H9 (cell line): ENCODE measurements at regions not wholly inside any gene's neighbourhood (a gene's known extent, or its start where the extent isn't known, plus 50 kb on each side); places are given as distances from the start of the nearest gene placed in this dataset.
A peak's percentile ranks its signal among the peaks of the same experiment; 100 is the strongest.

Source experiments
- DNase-seq: peaks from one replicate; pipeline ENCODE4 v3.0.0-alpha.2; 2017
- H2AFZ ChIP-seq: one replicate; pipeline ENCODE4 v1.6.1; 2013; ENCODE audit warnings: mild to moderate bottlenecking, low read length, control low read depth, moderate library complexity
- H2AK5ac ChIP-seq: 2 replicates; pipeline ENCODE4 v1.6.1; 2013; ENCODE audit warnings: low read length, control low read depth, mixed read lengths; ENCODE audit not compliant: insufficient read length
- H2BK120ac ChIP-seq: one replicate; pipeline ENCODE4 v1.6.1; 2013; ENCODE audit warnings: low read depth, mild to moderate bottlenecking, low read length, control low read depth, inconsistent platforms; ENCODE audit not compliant: poor library complexity, severe bottlenecking
- H2BK12ac ChIP-seq: 2 replicates; pipeline ENCODE4 v1.6.1; 2013; ENCODE audit warnings: low read length, control low read depth, mixed read lengths, low read depth; ENCODE audit not compliant: insufficient read length
- H2BK15ac ChIP-seq: 2 replicates; pipeline ENCODE4 v1.6.1; 2013; ENCODE audit warnings: low read depth, low read length, control low read depth
- H2BK20ac ChIP-seq: one replicate; pipeline ENCODE4 v1.6.1; 2013; ENCODE audit warnings: low read depth, mild to moderate bottlenecking, low read length, control low read depth, inconsistent platforms; ENCODE audit not compliant: poor library complexity, severe bottlenecking
- H2BK5ac ChIP-seq: 2 replicates; pipeline ENCODE4 v1.6.1; 2013; ENCODE audit warnings: low read length, control low read depth, mixed read lengths; ENCODE audit not compliant: insufficient read length
- H3K14ac ChIP-seq: 2 replicates; pipeline ENCODE4 v1.6.1; 2013; ENCODE audit warnings: low read length, control low read depth; ENCODE audit not compliant: insufficient read depth
- H3K18ac ChIP-seq: 2 replicates; pipeline ENCODE4 v1.6.1; 2013; ENCODE audit warnings: low read depth, mild to moderate bottlenecking, mixed read lengths, low read length, control low read depth; ENCODE audit not compliant: insufficient read length
- H3K23ac ChIP-seq: 2 replicates; pipeline ENCODE4 v1.6.1; 2013; ENCODE audit warnings: low read length, control low read depth, mixed read lengths, low read depth; ENCODE audit not compliant: insufficient read length
- H3K23me2 ChIP-seq: 2 replicates; pipeline ENCODE4 v1.6.1; 2013; ENCODE audit warnings: low read depth, mild to moderate bottlenecking, mixed read lengths, low read length, control low read depth; ENCODE audit not compliant: insufficient read length, poor library complexity, severe bottlenecking
- H3K27ac ChIP-seq: 2 replicates; pipeline ENCODE4 v1.5.1; 2013; ENCODE audit warnings: low read length, control low read depth, mixed read lengths, low read depth; ENCODE audit not compliant: insufficient read length
- H3K27me3 ChIP-seq: 2 replicates; pipeline ENCODE4 v1.6.1; 2013; ENCODE audit warnings: low read length, control low read depth, inconsistent platforms; ENCODE audit not compliant: insufficient read depth
- H3K4ac ChIP-seq: 2 replicates; pipeline ENCODE4 v1.6.1; 2013; ENCODE audit warnings: low read depth, mild to moderate bottlenecking, control low read depth, inconsistent platforms, low read length, moderate library complexity
- H3K4me1 ChIP-seq: 2 replicates; pipeline ENCODE4 v1.6.1; 2013; ENCODE audit warnings: low read length, control low read depth, inconsistent platforms; ENCODE audit not compliant: insufficient read depth
- H3K4me2 ChIP-seq: 2 replicates; pipeline ENCODE4 v1.6.1; 2013; ENCODE audit warnings: low read length, control low read depth, mixed read lengths; ENCODE audit not compliant: insufficient read length, insufficient read depth
- H3K56ac ChIP-seq: 2 replicates; pipeline ENCODE4 v1.6.1; 2013; ENCODE audit warnings: low read depth, mild to moderate bottlenecking, mixed read lengths, low read length, control low read depth; ENCODE audit not compliant: insufficient read length
- H3K79me1 ChIP-seq: 2 replicates; pipeline ENCODE4 v1.6.1; 2013; ENCODE audit warnings: low read depth, mild to moderate bottlenecking, moderate library complexity, low read length, control low read depth, inconsistent platforms; ENCODE audit not compliant: insufficient read depth, poor library complexity, severe bottlenecking
- H3K79me2 ChIP-seq: 2 replicates; pipeline ENCODE4 v1.6.1; 2013; ENCODE audit warnings: low read length, control low read depth, inconsistent platforms; ENCODE audit not compliant: insufficient read depth
- H3K9ac ChIP-seq: 2 replicates; pipeline ENCODE4 v1.6.1; 2013; ENCODE audit warnings: low read length, control low read depth, mixed read lengths; ENCODE audit not compliant: insufficient read length; ENCODE audit errors: extremely low read depth
- H3K9me3 ChIP-seq: one replicate; pipeline ENCODE4 v1.6.1; 2013; ENCODE audit warnings: low read depth, low read length, inconsistent platforms; ENCODE audit not compliant: control insufficient read depth
- H3T11ph ChIP-seq: one replicate; pipeline ENCODE4 v1.6.1; 2013; ENCODE audit warnings: mild to moderate bottlenecking, low read length, control low read depth, inconsistent platforms
- H4K20me1 ChIP-seq: one replicate; pipeline ENCODE4 v1.6.1; 2013; ENCODE audit not compliant: control insufficient read depth, insufficient read length, insufficient read depth
- H4K5ac ChIP-seq: 2 replicates; pipeline ENCODE4 v1.6.1; 2013; ENCODE audit warnings: low read depth, mild to moderate bottlenecking, mixed read lengths, low read length, control low read depth; ENCODE audit not compliant: insufficient read length
- H4K8ac ChIP-seq: replicated peaks from 2 replicates; pipeline ENCODE4 v1.6.1; 2013; ENCODE audit warnings: low read length, control low read depth, mixed read lengths, low read depth; ENCODE audit not compliant: insufficient read length
- H4K91ac ChIP-seq: 2 replicates; pipeline ENCODE4 v1.6.1; 2013; ENCODE audit warnings: low read depth, mild to moderate bottlenecking, moderate library complexity, mixed read lengths, low read length, control low read depth; ENCODE audit not compliant: insufficient read length
- H3K27ac Mint-ChIP-seq, 3 experiments: 2 replicates in 2 of 3; 3 replicates in 1 of 3; pipeline ENCODE4 v1.8.0; 2020 to 2021; ENCODE audit warnings: mixed read lengths in 3 of 3, mild to moderate bottlenecking in 1 of 3, moderate library complexity in 1 of 3
- H3K27me3 Mint-ChIP-seq: 2 replicates; pipeline ENCODE4 v1.8.0; 2021; ENCODE audit warnings: low read depth, mild to moderate bottlenecking, moderate library complexity, mixed read lengths
- H3K36me3 Mint-ChIP-seq, 3 experiments: 2 replicates in 2 of 3; 3 replicates in 1 of 3; pipeline ENCODE4 v1.8.0; 2020 to 2021; ENCODE audit warnings: low read depth in 3 of 3, mixed read lengths in 3 of 3; ENCODE audit not compliant: insufficient read depth in 1 of 3
- H3K4me1 Mint-ChIP-seq, 2 experiments: 2 replicates each; pipeline ENCODE4 v1.8.0; 2020; ENCODE audit warnings: mixed read lengths in 2 of 2
- H3K4me3 Mint-ChIP-seq, 2 experiments: 2 replicates in 1 of 2; 3 replicates in 1 of 2; pipeline ENCODE4 v1.8.0; 2020 to 2021; ENCODE audit warnings: mild to moderate bottlenecking in 2 of 2, mixed read lengths in 2 of 2, moderate library complexity in 1 of 2
- H3K9me3 Mint-ChIP-seq, 2 experiments: 2 replicates in 1 of 2; 3 replicates in 1 of 2; pipeline ENCODE4 v1.8.0; 2020; ENCODE audit warnings: mild to moderate bottlenecking in 2 of 2, mixed read lengths in 2 of 2, moderate library complexity in 1 of 2
- CTCF ChIP-seq: fragments of 200-600 bp; sonication (generic); conservative IDR thresholded peaks from 3 replicates; pipeline ENCODE4 v1.8.0; 2021; ENCODE audit warnings: antibody characterized with exemption, mild to moderate bottlenecking
- WGBS: extraction: QIAGEN DNeasy Blood & Tissue Kit; methylation state at CpG from one replicate; pipeline ENCODE4 v1.1.7; 2013; ENCODE audit warnings: missing lambda C conversion rate, low lambda C conversion rate, mixed read lengths; ENCODE audit not compliant: insufficient read length; ENCODE audit errors: extremely low coverage; 5-methylcytosine and 5-hydroxymethylcytosine counted together

- no peak for TF ChIP-seq CTCF
- H2AFZ ChIP-seq = no peak overlapping the region
Observed at GRCh38 chr17:72517413-72518158, 396.8 kb downstream of the SOX9 start.

More at GRCh38 chr17:72517413-72518158, 396.8 kb downstream of the SOX9 start:
- no peaks in the 10 kb centered on the region for H3K23me2 ChIP-seq
- H3K4ac ChIP-seq = no peak overlapping the region; the same call in 1 of the 2 replicates
- no CpG with 5 or more reads among the region's 7 CpGs for WGBS
- no peak overlapping the region for H3K27ac ChIP-seq
- H3K56ac ChIP-seq = no peak overlapping the region
- H2BK5ac ChIP-seq = no peak overlapping the region
- no peak overlapping the region for H2BK120ac ChIP-seq
- no peak overlapping the region for H3K14ac ChIP-seq
- H3K36me3 Mint-ChIP-seq = no peaks in the 10 kb centered on the region
- no peak overlapping the region for H4K91ac ChIP-seq
- no peak overlapping the region; a peak in 1 of 5 replicates for H3K4me3 Mint-ChIP-seq
- no peak overlapping the region for H2BK15ac ChIP-seq
- H3K23ac ChIP-seq = no peak overlapping the region
- no peak overlapping the region for H3K9ac ChIP-seq
- no peak overlapping the region for H4K8ac ChIP-seq
- H3K4me1 Mint-ChIP-seq = peaks cover 32 to 59% of the 10 kb centered on the region in 2 experiments
- no peaks in the 10 kb centered on the region for H3K9me3 Mint-ChIP-seq
- H3K79me2 ChIP-seq = no peaks in the 10 kb centered on the region
- no peaks in the 10 kb centered on the region for H3K27me3 ChIP-seq
- no peaks in the 10 kb centered on the region for H4K20me1 ChIP-seq
- no peaks in the 10 kb centered on the region for H3K79me1 ChIP-seq
- peaks cover 3% of the 10 kb centered on the region; the same call in 1 of the 2 replicates for H3K4me1 ChIP-seq
- no peak overlapping the region for H2BK20ac ChIP-seq
- no peak overlapping the region for H3T11ph ChIP-seq
- no peaks in the 10 kb centered on the region; the same call in 1 of the 2 replicates for H3K27me3 Mint-ChIP-seq
- H3K27ac Mint-ChIP-seq = peak overlapping the region in 1 of 3 experiments; percentile 77; a peak in 3 of 7 replicates
- no peak for DNase-seq
- no peak overlapping the region for H3K18ac ChIP-seq
- H2AK5ac ChIP-seq = no peak overlapping the region
- no peak overlapping the region for H3K4me2 ChIP-seq
- H3K9me3 ChIP-seq = no peaks in the 10 kb centered on the region
- no peak overlapping the region for H4K5ac ChIP-seq
- no peak overlapping the region for H2BK12ac ChIP-seq
